SK-N-SH (cell line): ENCODE measurements at regions not wholly inside any gene's neighbourhood (a gene's known extent, or its start where the extent isn't known, plus 50 kb on each side); places are given as distances from the start of the nearest gene placed in this dataset.

ENCODE experiments used
- CTCF ChIA-PET: fragments of 300-600, 350-600 bp; formaldehyde crosslinking; extraction: SDS; loops from one replicate; lab custom pipeline; 2021; lab: Yijun Ruan, JAX
- POLR2A ChIA-PET: fragments of 350-600 bp; sonication (Branson Sonifier 250); formaldehyde crosslinking; extraction: SDS; loops from one replicate; lab custom pipeline; 2020; ENCODE audit warnings: antibody characterized with exemption, inconsistent platforms; lab: Yijun Ruan, JAX
- DNase-seq: peaks from one replicate; pipeline ENCODE4 v3.0.0; 2012
- H2AFZ ChIP-seq: fragments of 200-600 bp; sonication (generic); 2 replicates; pipeline ENCODE4 v1.8.1; 2016; ENCODE audit warnings: antibody characterized with exemption, mild to moderate bottlenecking, low read depth
- H3F3A ChIP-seq: fragments of 200-600 bp; sonication (generic); replicated peaks from 2 replicates; pipeline ENCODE3; 2016; ENCODE audit warnings: antibody characterized with exemption, mild to moderate bottlenecking; ENCODE audit not compliant: insufficient read depth
- H3K27ac ChIP-seq, 2 experiments: fragments of 200-500 bp in 1 of 2; fragments of 200-600 bp in 1 of 2; sonication (Bioruptor generic) in 1 of 2; sonication (generic), shearing (Covaris generic) in 1 of 2; 2 replicates each; pipeline versions ENCODE4 v1.5.1 to v1.6.1; 2014 to 2016; ENCODE audit warnings: low read depth in 2 of 2, inconsistent platforms in 1 of 2, low read length in 1 of 2, mild to moderate bottlenecking in 1 of 2, mixed read lengths in 1 of 2
- H3K27me3 ChIP-seq: fragments of 200-600 bp; sonication (generic), shearing (Covaris generic); 2 replicates; pipeline ENCODE4 v1.6.1; 2016; ENCODE audit warnings: mixed run types; ENCODE audit not compliant: insufficient read depth
- H3K36me3 ChIP-seq, 2 experiments: fragments of 200-500 bp in 1 of 2; fragments of 200-600 bp in 1 of 2; sonication (Bioruptor generic) in 1 of 2; sonication (generic) in 1 of 2; replicated peaks in 1 of 2; 2 replicates each; pipeline versions ENCODE3 to v1.5.1; 2014 to 2016; ENCODE audit warnings: low read length in 1 of 2, mild to moderate bottlenecking in 1 of 2; ENCODE audit not compliant: insufficient read depth in 2 of 2, control insufficient read depth in 1 of 2
- H3K4me1 ChIP-seq, 2 experiments: fragments of 200-500 bp in 1 of 2; fragments of 200-600 bp in 1 of 2; sonication (Bioruptor generic) in 1 of 2; sonication (generic), shearing (Covaris generic) in 1 of 2; 2 replicates each; pipeline versions ENCODE4 v1.5.1 to v1.6.1; 2014 to 2016; ENCODE audit warnings: low read depth in 1 of 2, low read length in 1 of 2, mixed run types in 1 of 2; ENCODE audit not compliant: insufficient read depth in 2 of 2, control insufficient read depth in 1 of 2
- H3K4me2 ChIP-seq: fragments of 200-600 bp; sonication (generic), shearing (Covaris generic); 2 replicates; pipeline ENCODE4 v1.6.1; 2017; ENCODE audit warnings: mixed run types
- H3K4me3 ChIP-seq, 2 experiments: fragments of 200-500 bp in 1 of 2; fragments of 200-600 bp in 1 of 2; sonication (Bioruptor generic) in 1 of 2; sonication (generic), shearing (Covaris generic) in 1 of 2; 2 replicates each; pipeline versions ENCODE4 v1.5.1 to v1.8.1; 2014 to 2016; ENCODE audit warnings: low read depth in 2 of 2, inconsistent platforms in 1 of 2, low read length in 1 of 2, mild to moderate bottlenecking in 1 of 2, mixed read lengths in 1 of 2, moderate library complexity in 1 of 2
- H3K79me2 ChIP-seq: fragments of 200-600 bp; sonication (generic); 2 replicates; pipeline ENCODE4 v1.8.1; 2017; ENCODE audit warnings: mild to moderate bottlenecking; ENCODE audit not compliant: insufficient read depth
- H3K9ac ChIP-seq: fragments of 200-600 bp; sonication (generic); 2 replicates; pipeline ENCODE4 v1.6.1; 2017; ENCODE audit warnings: mixed run types
- H3K9me2 ChIP-seq: fragments of 200-600 bp; sonication (generic); 2 replicates; pipeline ENCODE4 v1.6.1; 2017; ENCODE audit warnings: mixed run types
- H3K9me3 ChIP-seq: fragments of 200-600 bp; sonication (generic); 2 replicates; pipeline ENCODE4 v1.6.1; 2017; ENCODE audit warnings: mixed run types, mild to moderate bottlenecking, moderate library complexity
- H4K20me1 ChIP-seq: fragments of 200-600 bp; sonication (generic); 2 replicates; pipeline ENCODE4 v1.6.1; 2017; ENCODE audit warnings: mild to moderate bottlenecking, mixed run types; ENCODE audit not compliant: insufficient read depth
- ELF1 ChIP-seq: IDR thresholded peaks from 2 replicates; pipeline ENCODE4 v1.4.0; 2012
- EZH2phosphoT487 ChIP-seq: fragments of 200-600 bp; sonication (generic); IDR thresholded peaks from 2 replicates; pipeline ENCODE4 v1.6.1; 2017; ENCODE audit warnings: low read depth, mixed run types, mild to moderate bottlenecking, antibody characterized with exemption, moderate library complexity, borderline replicate concordance
- FOSL2 ChIP-seq: IDR thresholded peaks from 2 replicates; pipeline ENCODE4 v1.4.0; 2012; ENCODE audit warnings: low read depth, mild to moderate bottlenecking, moderate library complexity, borderline replicate concordance
- FOXJ3 ChIP-seq: sonication (generic); formaldehyde crosslinking; IDR thresholded peaks from 2 replicates; pipeline ENCODE4 v1.5.1; 2020; ENCODE audit warnings: mild to moderate bottlenecking, missing genetic modification reagents
- JUND ChIP-seq: IDR thresholded peaks from 2 replicates; pipeline ENCODE4 v1.4.0; 2012
- MEF2A ChIP-seq: IDR thresholded peaks from 2 replicates; pipeline ENCODE4 v1.4.0; 2012; ENCODE audit warnings: low read depth, borderline replicate concordance
- NRF1 ChIP-seq: IDR thresholded peaks from 2 replicates; pipeline ENCODE4 v1.6.1; 2012; ENCODE audit warnings: low read depth, mild to moderate bottlenecking, low read length
- POLR2AphosphoS5 ChIP-seq: IDR thresholded peaks from 2 replicates; pipeline ENCODE4 v1.6.1; 2012; ENCODE audit warnings: low read depth, low read length
- RCOR1 ChIP-seq: fragments of 150-350 bp; IDR thresholded peaks from 2 replicates; pipeline ENCODE4 v1.6.1; 2017; ENCODE audit warnings: antibody characterized with exemption, low read length
- RFX5 ChIP-seq: IDR thresholded peaks from 2 replicates; pipeline ENCODE4 v1.6.1; 2012; ENCODE audit warnings: mild to moderate bottlenecking, improper control_type of control experiment, low read length
- RXRA ChIP-seq: IDR thresholded peaks from 2 replicates; pipeline ENCODE4 v1.4.0; 2012; ENCODE audit warnings: low read depth, mild to moderate bottlenecking, borderline replicate concordance
- SIN3A ChIP-seq: IDR thresholded peaks from 2 replicates; pipeline ENCODE4 v1.6.1; 2012; ENCODE audit warnings: low read depth, mild to moderate bottlenecking, low read length, moderate library complexity, borderline replicate concordance
- SMC3 ChIP-seq: IDR thresholded peaks from 2 replicates; pipeline ENCODE4 v1.6.1; 2012; ENCODE audit warnings: low read depth, low read length, improper control_type of control experiment
- TAF1 ChIP-seq: IDR thresholded peaks from 2 replicates; pipeline ENCODE4 v1.6.1; 2012; ENCODE audit warnings: low read depth, mild to moderate bottlenecking, low read length, moderate library complexity, borderline replicate concordance
- TEAD4 ChIP-seq: IDR thresholded peaks from 2 replicates; pipeline ENCODE4 v1.4.0; 2012; ENCODE audit warnings: mild to moderate bottlenecking, borderline replicate concordance; ENCODE audit not compliant: insufficient read depth
- WGBS: methylation state at CpG from one replicate; pipeline ENCODE4 v1.1.6; 2017; ENCODE audit warnings: low lambda C conversion rate; 5-methylcytosine and 5-hydroxymethylcytosine counted together
- TF ChIP-seq, protein P1 (sequence below): IDR thresholded peaks from 2 replicates; pipeline ENCODE4 v1.4.0; 2012; ENCODE audit warnings: low read depth
- TF ChIP-seq, protein P2 (sequence below): fragments of 150-350 bp; IDR thresholded peaks from 2 replicates; pipeline ENCODE4 v1.6.1; 2016; ENCODE audit warnings: mild to moderate bottlenecking, low read depth, low read length
- TF ChIP-seq, protein P3 (sequence below): fragments of 150-350 bp; IDR thresholded peaks from 2 replicates; pipeline ENCODE4 v1.6.1; 2017; ENCODE audit warnings: antibody characterized with exemption, low read length, low read depth, borderline replicate concordance
- TF ChIP-seq, protein P4 (sequence below): IDR thresholded peaks from 2 replicates; pipeline ENCODE4 v1.4.0; 2012; ENCODE audit warnings: low read depth, borderline replicate concordance
- TF ChIP-seq, protein P5 (sequence below): IDR thresholded peaks from 2 replicates; pipeline ENCODE4; 2012

DNA sequence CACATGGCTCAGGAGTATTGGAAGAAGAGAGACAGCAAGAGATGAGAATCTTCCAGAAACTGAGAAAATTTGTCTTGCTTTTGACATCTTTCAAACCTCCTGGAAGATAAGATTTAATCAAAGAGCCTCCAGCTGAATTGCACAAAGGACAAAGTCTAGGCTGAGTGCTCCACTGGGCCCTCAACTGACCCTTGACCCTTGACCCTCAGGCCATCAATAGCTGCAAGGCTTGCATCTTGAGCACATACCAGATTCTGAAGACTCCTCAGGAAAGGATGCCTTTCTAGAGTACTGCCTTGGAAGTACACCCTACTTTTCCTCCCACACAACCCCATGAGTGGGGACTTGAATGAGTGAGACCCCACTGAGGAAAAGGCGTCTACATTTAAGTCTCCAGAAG lies 1125.5 kb downstream of the BCL11A start:
- Histone ChIP-seq H3F3A (no peaks in the 10 kb centered on the region), H4K20me1 (no peaks in the 10 kb centered on the region), H3K36me3 (no peaks in the 10 kb centered on the region), H3K4me1 (no peaks in the 10 kb centered on the region), H3K9ac (no peak overlapping the region), H3K4me2 (no peak overlapping the region), H3K27me3 (no peaks in the 10 kb centered on the region), H3K79me2 (no peaks in the 10 kb centered on the region), H2AFZ (no peak overlapping the region), H3K4me3 (no peak overlapping the region), H3K27ac (no peak overlapping the region), H3K9me3 (no peaks in the 10 kb centered on the region), H3K9me2 (no peaks in the 10 kb centered on the region)
- 60% methylated on average over 1 of the region's 1 CpG for WGBS
- ChIA-PET POLR2A (no interaction called here), CTCF (no interaction called here)
- TF ChIP-seq SIN3A, result no peak
- TF ChIP-seq RCOR1, result no peak
- TF ChIP-seq POLR2AphosphoS5, result no peak
- TF ChIP-seq EZH2phosphoT487, result no peak
- no peak for TF ChIP-seq NRF1
- TF ChIP-seq, protein P1, sequence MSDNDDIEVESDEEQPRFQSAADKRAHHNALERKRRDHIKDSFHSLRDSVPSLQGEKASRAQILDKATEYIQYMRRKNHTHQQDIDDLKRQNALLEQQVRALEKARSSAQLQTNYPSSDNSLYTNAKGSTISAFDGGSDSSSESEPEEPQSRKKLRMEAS, result no peak
- TF ChIP-seq, protein P2, sequence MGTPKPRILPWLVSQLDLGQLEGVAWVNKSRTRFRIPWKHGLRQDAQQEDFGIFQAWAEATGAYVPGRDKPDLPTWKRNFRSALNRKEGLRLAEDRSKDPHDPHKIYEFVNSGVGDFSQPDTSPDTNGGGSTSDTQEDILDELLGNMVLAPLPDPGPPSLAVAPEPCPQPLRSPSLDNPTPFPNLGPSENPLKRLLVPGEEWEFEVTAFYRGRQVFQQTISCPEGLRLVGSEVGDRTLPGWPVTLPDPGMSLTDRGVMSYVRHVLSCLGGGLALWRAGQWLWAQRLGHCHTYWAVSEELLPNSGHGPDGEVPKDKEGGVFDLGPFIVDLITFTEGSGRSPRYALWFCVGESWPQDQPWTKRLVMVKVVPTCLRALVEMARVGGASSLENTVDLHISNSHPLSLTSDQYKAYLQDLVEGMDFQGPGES, result no peak
- TF ChIP-seq ELF1, result no peak
- TF ChIP-seq, protein P3, sequence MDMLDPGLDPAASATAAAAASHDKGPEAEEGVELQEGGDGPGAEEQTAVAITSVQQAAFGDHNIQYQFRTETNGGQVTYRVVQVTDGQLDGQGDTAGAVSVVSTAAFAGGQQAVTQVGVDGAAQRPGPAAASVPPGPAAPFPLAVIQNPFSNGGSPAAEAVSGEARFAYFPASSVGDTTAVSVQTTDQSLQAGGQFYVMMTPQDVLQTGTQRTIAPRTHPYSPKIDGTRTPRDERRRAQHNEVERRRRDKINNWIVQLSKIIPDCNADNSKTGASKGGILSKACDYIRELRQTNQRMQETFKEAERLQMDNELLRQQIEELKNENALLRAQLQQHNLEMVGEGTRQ, result no peak
- TF ChIP-seq TEAD4, result no peak
- no peak for DNase-seq

DNA sequence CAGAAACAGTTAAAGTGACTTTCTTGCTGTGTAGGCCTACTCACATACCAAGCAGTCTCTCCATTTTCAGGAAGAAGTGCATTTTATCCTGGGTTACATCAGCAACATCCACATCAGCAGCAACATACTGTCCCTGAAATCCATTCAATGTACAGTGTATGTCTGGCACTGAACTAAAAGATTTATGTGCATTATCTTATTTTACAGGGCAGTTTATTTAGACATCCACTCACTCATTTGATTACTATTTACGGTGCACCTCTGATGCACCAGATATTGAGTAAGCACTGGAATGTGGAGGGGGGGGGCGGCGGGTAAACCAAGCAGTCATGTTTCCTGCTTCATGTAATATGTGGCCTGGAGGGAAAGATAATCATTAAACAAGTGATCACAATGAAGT lies 1128.2 kb downstream of the BCL11A start:
- H3K27me3 ChIP-seq, result no peaks in the 10 kb centered on the region
- no peak overlapping the region for H3K4me3 ChIP-seq
- no peak for DNase-seq
- H3K9me3 ChIP-seq, result no peaks in the 10 kb centered on the region
- H3K4me1 ChIP-seq, result no peaks in the 10 kb centered on the region
- no peak overlapping the region for H3K9ac ChIP-seq
- no peak overlapping the region for H3K4me2 ChIP-seq
- TF ChIP-seq, protein P4, sequence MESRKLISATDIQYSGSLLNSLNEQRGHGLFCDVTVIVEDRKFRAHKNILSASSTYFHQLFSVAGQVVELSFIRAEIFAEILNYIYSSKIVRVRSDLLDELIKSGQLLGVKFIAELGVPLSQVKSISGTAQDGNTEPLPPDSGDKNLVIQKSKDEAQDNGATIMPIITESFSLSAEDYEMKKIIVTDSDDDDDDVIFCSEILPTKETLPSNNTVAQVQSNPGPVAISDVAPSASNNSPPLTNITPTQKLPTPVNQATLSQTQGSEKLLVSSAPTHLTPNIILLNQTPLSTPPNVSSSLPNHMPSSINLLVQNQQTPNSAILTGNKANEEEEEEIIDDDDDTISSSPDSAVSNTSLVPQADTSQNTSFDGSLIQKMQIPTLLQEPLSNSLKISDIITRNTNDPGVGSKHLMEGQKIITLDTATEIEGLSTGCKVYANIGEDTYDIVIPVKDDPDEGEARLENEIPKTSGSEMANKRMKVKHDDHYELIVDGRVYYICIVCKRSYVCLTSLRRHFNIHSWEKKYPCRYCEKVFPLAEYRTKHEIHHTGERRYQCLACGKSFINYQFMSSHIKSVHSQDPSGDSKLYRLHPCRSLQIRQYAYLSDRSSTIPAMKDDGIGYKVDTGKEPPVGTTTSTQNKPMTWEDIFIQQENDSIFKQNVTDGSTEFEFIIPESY, result no peak
- no peak for TF ChIP-seq SMC3
- no peak for TF ChIP-seq JUND
- TF ChIP-seq, protein P5, sequence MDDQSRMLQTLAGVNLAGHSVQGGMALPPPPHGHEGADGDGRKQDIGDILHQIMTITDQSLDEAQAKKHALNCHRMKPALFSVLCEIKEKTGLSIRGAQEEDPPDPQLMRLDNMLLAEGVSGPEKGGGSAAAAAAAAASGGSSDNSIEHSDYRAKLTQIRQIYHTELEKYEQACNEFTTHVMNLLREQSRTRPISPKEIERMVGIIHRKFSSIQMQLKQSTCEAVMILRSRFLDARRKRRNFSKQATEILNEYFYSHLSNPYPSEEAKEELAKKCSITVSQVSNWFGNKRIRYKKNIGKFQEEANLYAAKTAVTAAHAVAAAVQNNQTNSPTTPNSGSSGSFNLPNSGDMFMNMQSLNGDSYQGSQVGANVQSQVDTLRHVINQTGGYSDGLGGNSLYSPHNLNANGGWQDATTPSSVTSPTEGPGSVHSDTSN, result no peak
- TF ChIP-seq FOSL2, result no peak
- TF ChIP-seq RXRA, result no peak
- no peak for TF ChIP-seq RFX5
- TF ChIP-seq NRF1, result no peak
- no peak for TF ChIP-seq SIN3A
- TF ChIP-seq MEF2A, result no peak
- no peak for TF ChIP-seq TAF1
- TF ChIP-seq TEAD4, result no peak
- no peak for TF ChIP-seq EZH2phosphoT487
- no peak for TF ChIP-seq FOXJ3 (CRISPR knock-in tag)
- TF ChIP-seq, protein P1, result no peak
- H2AFZ ChIP-seq, result no peak overlapping the region
- H3K36me3 ChIP-seq, result no peaks in the 10 kb centered on the region
- CTCF ChIA-PET, result no interaction called here
- POLR2A ChIA-PET, result no interaction called here
- no peak overlapping the region for H3K27ac ChIP-seq
- no peaks in the 10 kb centered on the region for H3F3A ChIP-seq
- H4K20me1 ChIP-seq, result no peaks in the 10 kb centered on the region
- no peaks in the 10 kb centered on the region for H3K79me2 ChIP-seq
- H3K9me2 ChIP-seq, result no peaks in the 10 kb centered on the region
- 10% methylated on average over 3 of the region's 3 CpGs for WGBS
